SK-N-MC (cell line): ENCODE measurements at regions not wholly inside any gene's neighbourhood (a gene's known extent, or its start where the extent isn't known, plus 50 kb on each side); places are given as distances from the start of the nearest gene placed in this dataset.

ENCODE experiments used
- EZH2 ChIP-seq: fragments of 200-600 bp; sonication (generic); IDR thresholded peaks from one replicate; pipeline ENCODE4 v1.6.1; 2017; ENCODE audit warnings: antibody characterized with exemption
- POLR2AphosphoS5 ChIP-seq: IDR thresholded peaks from 2 replicates; pipeline ENCODE4 v1.6.1; 2012; ENCODE audit warnings: mild to moderate bottlenecking, low read depth, low read length, borderline replicate concordance

- no peak for TF ChIP-seq POLR2AphosphoS5
- TF ChIP-seq EZH2 = no peak
Observed at GRCh38 chr1:104392552-104392951, 642.9 kb downstream of the AMY1C start.
